ENCODE measurements at regions not wholly inside any gene's neighbourhood (a gene's known extent, or its start where the extent isn't known, plus 50 kb on each side); places are given as distances from the start of the nearest gene placed in this dataset.

GRCh38 chr3:140760324-140761075 lies 82.6 kb downstream of the TRIM42 start:
- no peak overlapping the region for H3K9ac ChIP-seq
- no peak for DNase-seq
- 4% methylated on average over 3 of the region's 4 CpGs for WGBS (ENCODE audit: low lambda C conversion rate)
- H3K9me3 ChIP-seq, result no peaks in the 10 kb centered on the region
- no peaks in the 10 kb centered on the region for H3K36me3 ChIP-seq (replicated peaks in 1 of 2; ENCODE audit: control insufficient read depth in 1 of 2, insufficient read depth in 2 of 2, low read length in 1 of 2)
- H3K4me2 ChIP-seq, result no peak overlapping the region
- H2AFZ ChIP-seq (ENCODE audit: low read depth), result no peak overlapping the region
- no peaks in the 10 kb centered on the region for H3K9me2 ChIP-seq
- no peaks in the 10 kb centered on the region for H3K4me1 ChIP-seq (ENCODE audit: control insufficient read depth in 1 of 2, insufficient read depth in 2 of 2, low read depth in 1 of 2, low read length in 1 of 2)
- H3K4me3 ChIP-seq (ENCODE audit: low read depth in 2 of 2, low read length in 1 of 2), result no peak overlapping the region
- H4K20me1 ChIP-seq (ENCODE audit: insufficient read depth), result no peaks in the 10 kb centered on the region
- H3K27me3 ChIP-seq (ENCODE audit: insufficient read depth), result no peaks in the 10 kb centered on the region
- H3K27ac ChIP-seq (ENCODE audit: low read depth in 2 of 2, low read length in 1 of 2), result no peak overlapping the region
- TF ChIP-seq POLR2AphosphoS5 (IDR thresholded peaks at IDR 0.05; ENCODE audit: low read depth, low read length) (no peak), ELF1 (IDR thresholded peaks at IDR 0.05) (no peak), RXRA (IDR thresholded peaks at IDR 0.05; ENCODE audit: borderline replicate concordance, low read depth) (no peak)
- TF ChIP-seq, protein P1, sequence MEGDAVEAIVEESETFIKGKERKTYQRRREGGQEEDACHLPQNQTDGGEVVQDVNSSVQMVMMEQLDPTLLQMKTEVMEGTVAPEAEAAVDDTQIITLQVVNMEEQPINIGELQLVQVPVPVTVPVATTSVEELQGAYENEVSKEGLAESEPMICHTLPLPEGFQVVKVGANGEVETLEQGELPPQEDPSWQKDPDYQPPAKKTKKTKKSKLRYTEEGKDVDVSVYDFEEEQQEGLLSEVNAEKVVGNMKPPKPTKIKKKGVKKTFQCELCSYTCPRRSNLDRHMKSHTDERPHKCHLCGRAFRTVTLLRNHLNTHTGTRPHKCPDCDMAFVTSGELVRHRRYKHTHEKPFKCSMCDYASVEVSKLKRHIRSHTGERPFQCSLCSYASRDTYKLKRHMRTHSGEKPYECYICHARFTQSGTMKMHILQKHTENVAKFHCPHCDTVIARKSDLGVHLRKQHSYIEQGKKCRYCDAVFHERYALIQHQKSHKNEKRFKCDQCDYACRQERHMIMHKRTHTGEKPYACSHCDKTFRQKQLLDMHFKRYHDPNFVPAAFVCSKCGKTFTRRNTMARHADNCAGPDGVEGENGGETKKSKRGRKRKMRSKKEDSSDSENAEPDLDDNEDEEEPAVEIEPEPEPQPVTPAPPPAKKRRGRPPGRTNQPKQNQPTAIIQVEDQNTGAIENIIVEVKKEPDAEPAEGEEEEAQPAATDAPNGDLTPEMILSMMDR (IDR thresholded peaks at IDR 0.05), result no peak
- H3F3A ChIP-seq (replicated peaks; ENCODE audit: insufficient read depth), result no peaks in the 10 kb centered on the region
- CTCF ChIA-PET, result no interaction called here
- no peaks in the 10 kb centered on the region for H3K79me2 ChIP-seq (ENCODE audit: insufficient read depth)
- POLR2A ChIA-PET, result no interaction called here

DNA sequence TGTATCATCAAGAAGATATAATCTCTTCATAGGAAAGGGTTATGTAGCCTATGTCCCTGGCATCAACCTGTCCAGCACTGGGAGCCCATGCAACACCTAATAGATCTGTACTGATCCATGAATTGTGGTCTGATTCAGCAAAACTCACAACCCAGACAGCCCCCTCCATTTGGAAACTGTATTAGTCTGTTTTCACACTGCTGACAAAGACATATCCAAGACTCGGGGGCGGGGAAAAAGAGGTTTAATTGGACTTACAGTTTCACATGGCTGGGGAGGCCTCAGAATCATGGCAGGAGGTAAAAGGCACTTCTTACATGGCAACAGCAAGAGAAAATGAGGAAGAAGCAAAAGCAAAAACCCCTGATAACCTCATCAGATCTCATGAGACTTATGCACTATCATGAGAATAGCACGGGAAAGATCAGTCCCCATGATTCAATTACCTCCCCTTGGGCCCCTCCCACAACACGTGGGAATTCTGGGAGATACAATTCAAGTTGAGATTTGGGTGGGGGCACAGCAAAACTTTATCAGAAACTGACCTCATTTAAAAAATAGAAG lies 83.3 kb downstream of the TRIM42 start:
- Histone ChIP-seq H3K9me3 (no peaks in the 10 kb centered on the region), H3K9me2 (no peaks in the 10 kb centered on the region), H3K27ac (ENCODE audit: low read depth in 2 of 2, low read length in 1 of 2) (no peak overlapping the region), H3K36me3 (replicated peaks in 1 of 2; ENCODE audit: control insufficient read depth in 1 of 2, insufficient read depth in 2 of 2, low read length in 1 of 2) (no peaks in the 10 kb centered on the region), H3K27me3 (ENCODE audit: insufficient read depth) (no peaks in the 10 kb centered on the region), H3F3A (replicated peaks; ENCODE audit: insufficient read depth) (no peaks in the 10 kb centered on the region), H3K9ac (no peak overlapping the region), H4K20me1 (ENCODE audit: insufficient read depth) (no peaks in the 10 kb centered on the region), H3K4me3 (ENCODE audit: low read depth in 2 of 2, low read length in 1 of 2) (no peak overlapping the region), H3K79me2 (ENCODE audit: insufficient read depth) (no peaks in the 10 kb centered on the region), H3K4me2 (no peak overlapping the region), H2AFZ (ENCODE audit: low read depth) (no peak overlapping the region), H3K4me1 (ENCODE audit: control insufficient read depth in 1 of 2, insufficient read depth in 2 of 2, low read depth in 1 of 2, low read length in 1 of 2) (no peaks in the 10 kb centered on the region)
- WGBS (ENCODE audit: low lambda C conversion rate), result 26% methylated on average over 4 of the region's 4 CpGs
- TF ChIP-seq EP300 (IDR thresholded peaks at IDR 0.05; ENCODE audit: borderline replicate concordance in 1 of 2, low read depth in 1 of 2, low read length in 1 of 2), result no peak
- no peak for TF ChIP-seq YY1 (IDR thresholded peaks at IDR 0.05; ENCODE audit: low read depth)
- TF ChIP-seq RCOR1 (IDR thresholded peaks at IDR 0.05; ENCODE audit: low read length), result no peak
- TF ChIP-seq, protein P1 (IDR thresholded peaks at IDR 0.05), result no peak
- no peak for TF ChIP-seq MEF2A (IDR thresholded peaks at IDR 0.05; ENCODE audit: borderline replicate concordance, low read depth)
- no peak for TF ChIP-seq FOXJ3 (CRISPR knock-in tag; IDR thresholded peaks at IDR 0.05)
- TF ChIP-seq RAD21 (IDR thresholded peaks at IDR 0.05; ENCODE audit: low read length), result no peak
- no peak for TF ChIP-seq RFX5 (IDR thresholded peaks at IDR 0.05; ENCODE audit: low read length)
- no peak for TF ChIP-seq GATA2 (CRISPR knock-in tag; IDR thresholded peaks at IDR 0.05)
- TF ChIP-seq FOXM1 (IDR thresholded peaks at IDR 0.05; ENCODE audit: low read depth), result no peak
- TF ChIP-seq JUND (IDR thresholded peaks at IDR 0.05), result no peak
- TF ChIP-seq NRF1 (IDR thresholded peaks at IDR 0.05; ENCODE audit: low read depth, low read length), result no peak
- TF ChIP-seq IRF3 (IDR thresholded peaks at IDR 0.05; ENCODE audit: low read depth, low read length), result no peak
- no peak for TF ChIP-seq EZH2phosphoT487 (IDR thresholded peaks at IDR 0.05; ENCODE audit: borderline replicate concordance, low read depth)
- TF ChIP-seq, protein P2, sequence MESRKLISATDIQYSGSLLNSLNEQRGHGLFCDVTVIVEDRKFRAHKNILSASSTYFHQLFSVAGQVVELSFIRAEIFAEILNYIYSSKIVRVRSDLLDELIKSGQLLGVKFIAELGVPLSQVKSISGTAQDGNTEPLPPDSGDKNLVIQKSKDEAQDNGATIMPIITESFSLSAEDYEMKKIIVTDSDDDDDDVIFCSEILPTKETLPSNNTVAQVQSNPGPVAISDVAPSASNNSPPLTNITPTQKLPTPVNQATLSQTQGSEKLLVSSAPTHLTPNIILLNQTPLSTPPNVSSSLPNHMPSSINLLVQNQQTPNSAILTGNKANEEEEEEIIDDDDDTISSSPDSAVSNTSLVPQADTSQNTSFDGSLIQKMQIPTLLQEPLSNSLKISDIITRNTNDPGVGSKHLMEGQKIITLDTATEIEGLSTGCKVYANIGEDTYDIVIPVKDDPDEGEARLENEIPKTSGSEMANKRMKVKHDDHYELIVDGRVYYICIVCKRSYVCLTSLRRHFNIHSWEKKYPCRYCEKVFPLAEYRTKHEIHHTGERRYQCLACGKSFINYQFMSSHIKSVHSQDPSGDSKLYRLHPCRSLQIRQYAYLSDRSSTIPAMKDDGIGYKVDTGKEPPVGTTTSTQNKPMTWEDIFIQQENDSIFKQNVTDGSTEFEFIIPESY (IDR thresholded peaks at IDR 0.05; ENCODE audit: borderline replicate concordance, low read depth), result no peak
- no peak for TF ChIP-seq CHD2 (IDR thresholded peaks at IDR 0.05; ENCODE audit: low read length, partially characterized antibody)
- DNase-seq, result no peak
- ChIA-PET POLR2A (no interaction called here), CTCF (no interaction called here)
